Heart right ventricle (tissue), 16 donors: ENCODE measurements at regions not wholly inside any gene's neighbourhood (a gene's known extent, or its start where the extent isn't known, plus 50 kb on each side); places are given as distances from the start of the nearest gene placed in this dataset.

Experiments
- ATAC-seq, 8 donors: fragments of 200-7000 bp; cut with Tn5 transposase; one replicate each; pipeline ENCODE4 v1.9.1; 2020; ENCODE audit warnings: mild to moderate bottlenecking in 8 of 8, moderate library complexity in 8 of 8, moderate number of reproducible peaks in 1 of 8
- DNase-seq, 2 donors: peaks; one replicate each; pipeline ENCODE4 v3.0.0-alpha.2; 2020
- H3K27ac ChIP-seq, 10 donors: fragments of 200-600 bp; sonication (generic) in 2 of 10; one replicate each; pipeline versions ENCODE4 v1.5.0 to v1.8.0; 2020 to 2022; ENCODE audit warnings: mild to moderate bottlenecking in 3 of 10
- H3K27me3 ChIP-seq, 7 donors: fragments of 200-600 bp; one replicate each; pipeline ENCODE4 v1.8.0; 2021 to 2022; ENCODE audit warnings: mild to moderate bottlenecking in 2 of 7
- H3K36me3 ChIP-seq, 9 donors: fragments of 200-600 bp; sonication (generic) in 1 of 9; one replicate each; pipeline versions ENCODE4 v1.5.0 to v1.8.0; 2020 to 2022; ENCODE audit warnings: mild to moderate bottlenecking in 2 of 9
- H3K4me1 ChIP-seq, 9 donors: fragments of 200-600 bp; sonication (generic) in 1 of 9; one replicate each; pipeline versions ENCODE4 v1.5.0 to v1.8.0; 2020 to 2022; ENCODE audit warnings: mild to moderate bottlenecking in 4 of 9
- H3K4me3 ChIP-seq, 10 donors: fragments of 200-600 bp; sonication (generic) in 2 of 10; one replicate each; pipeline versions ENCODE4 v1.5.0 to v1.8.0; 2020 to 2022; ENCODE audit warnings: mild to moderate bottlenecking in 7 of 10, moderate library complexity in 2 of 10
- H3K9me3 ChIP-seq, 11 donors: fragments of 200-600 bp in 10 of 11; sonication (generic) in 2 of 11; one replicate each; pipeline versions ENCODE4 v1.5.0 to v1.8.0; 2013 to 2022; ENCODE audit warnings: mild to moderate bottlenecking in 2 of 11, control low read depth in 1 of 11, moderate library complexity in 1 of 11
- WGBS, 2 donors: extraction: QIAGEN DNeasy Blood & Tissue Kit; methylation state at CpG; one replicate each; pipeline ENCODE4 v1.1.7; 2013; ENCODE audit warnings: inconsistent platforms in 1 of 2; 5-methylcytosine and 5-hydroxymethylcytosine counted together
- intact Hi-C, 10 donors: fragments of 100-400 bp; cut with DNase I; formaldehyde crosslinking; loops; one replicate each; pipeline versions ENCODE4 v1.11.1 to v1.14.2; 2022
- TF ChIP-seq, protein P1 (sequence below), 9 donors: fragments of 200-600 bp; sonication (generic) in 2 of 9; IDR thresholded peaks; one replicate each; pipeline versions ENCODE4 v1.5.0 to v1.8.0; 2021 to 2022; ENCODE audit warnings: antibody characterized with exemption in 9 of 9, mild to moderate bottlenecking in 5 of 9, moderate library complexity in 1 of 9
- donor health status: Arrhythmogenic right ventricular cardiomyopathy.
- donor health status: ischemic (EF 13 %, LVEDD 7.1; RV severe dilation, severe dysfunction).
- donor health status: healthy with polysubstance abuse.
- donor health status: DM: no; HTN: yes; CAD: no.
- donor health status: DM: no; HTN: no; CAD: no.
- donor health status: ischemic (EF 25% LVEDD 6.9; RV normal size, moderate dysfunction).
- donor health status: ischemic (EF 25% LVEDD 5.7; RV mildly dilated, moderate dysfunction).
- donor health status: healthy.
- donor health status: DM: yes; HTN: yes; CAD: no.
- donor health status: Ischemic cardiomyopathy.
- donor health status: ischemic (EF 35%, LVEDD 5.7; RV mildly dilated, moderate dysfunction).
- donor health status: nonischemic (EF 11% LVEDD 7.7; RV severe dilation, severe dysfunction).
- donor health status: DM: yes; HTN: yes; CAD: no.
- donor health status: PGD.
- donor health status: ischemic (EF 29% LVEDD 5.4; RV normal size, mild dysfunction).
- donor health status: nonischemic (EF 23%, LVEDD 6.1; RV moderate dilation, normal function).

DNA sequence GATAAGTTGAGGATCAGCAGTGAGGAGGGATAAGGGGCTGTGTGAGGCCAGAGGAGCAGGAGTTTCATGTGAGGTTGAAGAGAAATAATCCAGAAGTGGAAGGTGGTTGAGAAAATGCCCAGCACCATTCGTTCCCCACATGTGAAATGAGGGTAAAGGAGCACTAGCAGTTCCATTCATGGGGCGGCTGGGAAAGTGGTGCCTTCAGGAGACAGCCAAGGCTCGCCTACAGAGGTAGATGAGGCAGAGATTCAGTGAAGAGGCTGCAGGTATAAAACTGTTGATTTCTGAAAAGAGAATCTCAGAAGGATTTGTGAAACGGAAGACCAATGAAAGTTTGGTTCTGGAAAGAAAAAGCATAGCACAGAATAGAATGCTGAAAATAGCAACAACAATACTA, 272.6 kb downstream of the MSX2 start:
- Histone ChIP-seq H3K27ac (no peak overlapping the region), H3K4me1 (peaks cover 0 to 6% (median 0%) of the 10 kb centered on the region in 9 donors), H3K36me3 (no peaks in the 10 kb centered on the region), H3K27me3 (peaks cover 0 to 43% (median 18%) of the 10 kb centered on the region in 7 donors), H3K9me3 (peaks cover 0 to 21% (median 0%) of the 10 kb centered on the region in 11 donors), H3K4me3 (no peak overlapping the region)
- intact Hi-C loops: no loop called here
- DNase-seq (no peak), ATAC-seq (no peak)
- WGBS, 2 donors: 80 to 81% methylated on average over 4 of the region's 4 CpGs
- TF ChIP-seq, protein P1, sequence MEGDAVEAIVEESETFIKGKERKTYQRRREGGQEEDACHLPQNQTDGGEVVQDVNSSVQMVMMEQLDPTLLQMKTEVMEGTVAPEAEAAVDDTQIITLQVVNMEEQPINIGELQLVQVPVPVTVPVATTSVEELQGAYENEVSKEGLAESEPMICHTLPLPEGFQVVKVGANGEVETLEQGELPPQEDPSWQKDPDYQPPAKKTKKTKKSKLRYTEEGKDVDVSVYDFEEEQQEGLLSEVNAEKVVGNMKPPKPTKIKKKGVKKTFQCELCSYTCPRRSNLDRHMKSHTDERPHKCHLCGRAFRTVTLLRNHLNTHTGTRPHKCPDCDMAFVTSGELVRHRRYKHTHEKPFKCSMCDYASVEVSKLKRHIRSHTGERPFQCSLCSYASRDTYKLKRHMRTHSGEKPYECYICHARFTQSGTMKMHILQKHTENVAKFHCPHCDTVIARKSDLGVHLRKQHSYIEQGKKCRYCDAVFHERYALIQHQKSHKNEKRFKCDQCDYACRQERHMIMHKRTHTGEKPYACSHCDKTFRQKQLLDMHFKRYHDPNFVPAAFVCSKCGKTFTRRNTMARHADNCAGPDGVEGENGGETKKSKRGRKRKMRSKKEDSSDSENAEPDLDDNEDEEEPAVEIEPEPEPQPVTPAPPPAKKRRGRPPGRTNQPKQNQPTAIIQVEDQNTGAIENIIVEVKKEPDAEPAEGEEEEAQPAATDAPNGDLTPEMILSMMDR (IDR thresholded peaks at IDR 0.05): no peak

DNA sequence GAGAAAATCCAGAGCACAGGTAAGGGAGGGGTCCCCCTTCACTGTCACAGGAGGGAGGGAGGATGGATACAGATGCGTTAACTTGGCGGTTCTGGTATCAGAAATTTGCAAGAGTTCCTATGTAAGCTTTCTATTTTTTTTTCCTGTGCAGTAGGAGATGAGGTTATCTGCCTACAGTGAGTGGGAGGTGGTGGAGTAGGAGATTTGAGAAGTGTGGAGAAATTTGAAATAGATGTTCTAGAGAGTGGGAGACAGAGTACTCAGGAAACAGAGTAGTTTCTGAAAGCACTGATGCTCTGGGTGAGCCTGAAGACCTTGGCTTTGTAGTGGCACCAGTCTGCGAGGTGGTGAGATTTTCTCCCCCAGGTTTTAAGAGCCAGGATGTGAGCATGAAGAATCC, 271.4 kb downstream of the MSX2 start:
- H3K27me3 ChIP-seq: peaks cover 0 to 40% (median 18%) of the 10 kb centered on the region in 7 donors
- ATAC-seq (no peak), DNase-seq (no peak)
- peaks cover 0 to 17% (median 0%) of the 10 kb centered on the region in 9 donors for H3K4me1 ChIP-seq
- TF ChIP-seq, protein P1 (IDR thresholded peaks at IDR 0.05): no peak
- peaks cover 0 to 21% (median 0%) of the 10 kb centered on the region in 11 donors for H3K9me3 ChIP-seq
- 47 to 61% methylated on average over 3 of the region's 3 CpGs for WGBS, 2 donors
- no peak overlapping the region for H3K27ac ChIP-seq
- intact Hi-C loops: no loop called here
- no peak overlapping the region for H3K4me3 ChIP-seq
- H3K36me3 ChIP-seq: no peaks in the 10 kb centered on the region

DNA sequence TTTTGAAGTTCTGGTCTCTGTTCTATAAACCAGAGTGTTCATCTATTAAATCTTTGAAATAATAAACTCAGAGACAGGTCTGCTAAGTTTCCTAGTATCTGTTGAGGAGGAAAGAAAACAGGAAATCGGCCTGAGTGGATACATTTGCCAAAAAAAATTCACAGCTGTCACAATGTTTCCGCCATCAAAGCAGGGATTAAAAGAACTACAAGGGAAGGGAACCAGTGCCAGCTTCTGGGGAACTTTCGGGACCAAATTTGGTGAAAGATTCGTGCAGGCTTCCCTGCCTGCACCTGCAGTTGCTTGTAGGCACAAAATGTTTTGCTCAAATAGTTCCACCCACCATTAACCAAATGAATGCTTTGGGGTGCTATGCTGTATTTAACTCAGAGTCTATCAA, 267.5 kb downstream of the MSX2 start:
- H3K9me3 ChIP-seq: no peaks in the 10 kb centered on the region

DNA sequence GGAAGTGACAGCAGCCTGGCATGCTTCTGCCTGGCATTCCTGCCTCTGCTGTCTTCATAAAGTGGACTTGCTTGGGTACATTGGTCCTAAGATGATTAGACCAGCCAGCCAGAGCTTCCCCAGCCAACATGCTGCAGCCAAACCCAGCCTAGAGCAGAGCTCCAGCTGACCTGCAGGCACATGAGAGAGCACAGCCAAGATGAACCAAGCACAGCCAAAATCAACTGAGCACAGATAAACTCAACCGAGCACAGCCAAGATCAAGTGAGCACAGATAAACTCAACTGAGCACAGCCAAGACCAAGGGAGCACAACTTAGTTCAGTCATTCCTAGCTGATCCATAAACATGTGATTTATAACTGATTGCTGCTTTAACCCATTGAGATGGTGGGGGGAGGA, 266.5 kb downstream of the MSX2 start:
- Histone ChIP-seq H3K4me3 (no peak overlapping the region), H3K36me3 (no peaks in the 10 kb centered on the region), H3K9me3 (no peaks in the 10 kb centered on the region), H3K4me1 (peaks cover 0 to 26% (median 8%) of the 10 kb centered on the region in 9 donors), H3K27me3 (peaks cover 0 to 27% (median 9%) of the 10 kb centered on the region in 7 donors), H3K27ac (peak overlapping the region in 1 of 10 donors; percentile 40)
- DNase-seq: peak; percentile 30 to 33
- WGBS, 2 donors: 29 to 38% methylated on average over 1 of the region's 1 CpG
- TF ChIP-seq, protein P1 (IDR thresholded peaks at IDR 0.05): no peak
- intact Hi-C loops: no loop called here
- ATAC-seq: peak; percentile 64 to 91 (median 83)

More for the DNA sequence above, 267.5 kb downstream of the MSX2 start:
- intact Hi-C loops: no loop called here
- TF ChIP-seq, protein P1 (IDR thresholded peaks at IDR 0.05): no peak
- H3K27ac ChIP-seq: peak overlapping the region in 2 of 10 donors; percentile 40 to 41
- no peak overlapping the region for H3K4me3 ChIP-seq
- ATAC-seq (peak in 2 of 8 donors; percentile 18), DNase-seq (peak in 1 of 2 donors; percentile 9)
- H3K27me3 ChIP-seq: peaks cover 0 to 29% (median 9%) of the 10 kb centered on the region in 7 donors
- H3K36me3 ChIP-seq: no peaks in the 10 kb centered on the region
- H3K4me1 ChIP-seq: peaks cover 0 to 24% (median 8%) of the 10 kb centered on the region in 9 donors
- WGBS, 2 donors: 35 to 55% methylated on average over 4 of the region's 4 CpGs
